HepG2 (cell line): ENCODE measurements at regions not wholly inside any gene's neighbourhood (a gene's known extent, or its start where the extent isn't known, plus 50 kb on each side); places are given as distances from the start of the nearest gene placed in this dataset.

Experiments used
- ATAC-seq: fragments of 200-7000 bp; cut with Tn5 transposase; 3 replicates; pipeline ENCODE4 v1.9.1; 2020; ENCODE audit warnings: mild to moderate bottlenecking, moderate library complexity
- BruUV-seq: library from RNA; stranded (reverse); fragments of 400-500 nt; replicated peaks from 2 replicates; lab custom pipeline; 2021; lab: Mats Ljungman, UMichigan
- CTCF ChIA-PET: fragments of 300-600 bp; formaldehyde crosslinking; extraction: SDS; loops from one replicate; lab custom pipeline; 2021; ENCODE audit warnings: low total read pairs, inconsistent platforms, low intra/inter-chr PET ratio; lab: Yijun Ruan, JAX
- POLR2A ChIA-PET: fragments of 350-600 bp; sonication (Branson Sonifier 250); formaldehyde crosslinking; loops from one replicate; lab custom pipeline; 2020; ENCODE audit warnings: antibody characterized with exemption, inconsistent platforms; lab: Yijun Ruan, JAX
- DNase-seq: peaks from one replicate; pipeline ENCODE4 v3.0.0-alpha.2; 2015; ENCODE audit warnings: low spot score
- FAIRE-seq: peaks from 3 replicates; lab custom pipeline; 2011; peaks lifted over from hg19 to GRCh38; lab: Jason Lieb, UNC
- H2AFZ ChIP-seq: one replicate; pipeline ENCODE4 v1.6.1; 2011; ENCODE audit warnings: low read length, inconsistent platforms
- H3K27ac ChIP-seq: fragments of 300-600 bp; 3 replicates; pipeline ENCODE4 v1.8.0; 2011; ENCODE audit warnings: mixed run types, mild to moderate bottlenecking, mixed read lengths, low read length, inconsistent platforms; ENCODE audit not compliant: insufficient read depth; ENCODE audit errors: extremely low read length
- H3K27me3 ChIP-seq, 2 experiments: fragments of 200-600 bp in 1 of 2; 2 replicates in 1 of 2; 3 replicates in 1 of 2; pipeline versions ENCODE4 v1.6.0 to v1.8.0; 2011; ENCODE audit warnings: low read length in 2 of 2, mild to moderate bottlenecking in 2 of 2, moderate library complexity in 2 of 2, inconsistent platforms in 1 of 2; ENCODE audit not compliant: insufficient read depth in 2 of 2, control insufficient read depth in 1 of 2
- H3K36me3 ChIP-seq, 2 experiments: fragments of 200-600 bp in 1 of 2; replicated peaks in 1 of 2; 2 replicates in 1 of 2; 3 replicates in 1 of 2; pipeline versions ENCODE4 v1.5.1 to v1.8.0; 2011; ENCODE audit warnings: low read length in 2 of 2, inconsistent platforms in 1 of 2; ENCODE audit not compliant: insufficient read depth in 2 of 2, control insufficient read depth in 1 of 2
- H3K4me1 ChIP-seq: 2 replicates; pipeline ENCODE4 v1.5.1; 2012; ENCODE audit warnings: low read length, inconsistent platforms; ENCODE audit not compliant: insufficient read depth
- H3K4me2 ChIP-seq: 2 replicates; pipeline ENCODE4 v1.6.0; 2011; ENCODE audit warnings: low read depth, low read length, inconsistent platforms
- H3K4me3 ChIP-seq, 3 experiments: fragments of 200-600 bp in 1 of 3; sonication (generic), shearing (Covaris generic) in 1 of 3; replicated peaks in 1 of 3; 2 replicates each; pipeline ENCODE4 v1.5.1; 2011 to 2016; ENCODE audit warnings: low read length in 3 of 3, inconsistent platforms in 2 of 3, low read depth in 2 of 3, mild to moderate bottlenecking in 2 of 3, control low read depth in 1 of 3, mixed read lengths in 1 of 3; ENCODE audit not compliant: insufficient read depth in 1 of 3
- H3K79me2 ChIP-seq: one replicate; pipeline ENCODE4 v1.6.1; 2011; ENCODE audit warnings: low read length, inconsistent platforms; ENCODE audit not compliant: insufficient read depth
- H3K9ac ChIP-seq: 2 replicates; pipeline ENCODE4 v1.6.0; 2011; ENCODE audit warnings: mild to moderate bottlenecking, low read depth, low read length, inconsistent platforms; ENCODE audit not compliant: insufficient read depth
- H3K9me3 ChIP-seq: 2 replicates; pipeline ENCODE4 v1.5.1; 2012; ENCODE audit warnings: mild to moderate bottlenecking, low read length
- H4K20me1 ChIP-seq: 2 replicates; pipeline ENCODE4 v1.6.0; 2011; ENCODE audit warnings: inconsistent platforms, mild to moderate bottlenecking, low read length, moderate library complexity; ENCODE audit not compliant: insufficient read depth
- RERE ChIP-seq: IDR thresholded peaks from 2 replicates; pipeline ENCODE4 v1.6.1; 2016; ENCODE audit warnings: low read depth, missing genetic modification reagents, missing compliant biosample characterization
- ZBTB4 ChIP-seq: sonication (generic); formaldehyde crosslinking; IDR thresholded peaks from 2 replicates; pipeline ENCODE4 v1.4.0; 2020; ENCODE audit warnings: missing genetic modification reagents, mild to moderate bottlenecking, borderline replicate concordance
- ZNF20 ChIP-seq: sonication (generic); formaldehyde crosslinking; IDR thresholded peaks from 2 replicates; pipeline ENCODE4 v1.4.0; 2020; ENCODE audit warnings: mild to moderate bottlenecking, moderate library complexity, missing genetic modification reagents
- ZNF724P ChIP-seq: sonication (generic); formaldehyde crosslinking; IDR thresholded peaks from 2 replicates; pipeline ENCODE4 v1.8.0; 2022; ENCODE audit warnings: missing genetic modification reagents, borderline replicate concordance
- WGBS: methylation state at CpG from one replicate; pipeline ENCODE4 v1.1.6; 2017; ENCODE audit warnings: low lambda C conversion rate; 5-methylcytosine and 5-hydroxymethylcytosine counted together
- in situ Hi-C: cut with HindIII; loops from 2 replicates; pipeline ENCODE4 v1.10.0; 2017; ENCODE audit warnings: low pct_unique_long_range_greater_than_20kb; ENCODE audit not compliant: extremely low pct_ligation_motif_present
- intact Hi-C: fragments of 100-400 bp; cut with micrococcal nuclease; formaldehyde crosslinking; loops from one replicate; pipeline ENCODE4 v1.10.0; 2022; ENCODE audit not compliant: unreplicated experiment
- TF ChIP-seq, protein P1 (sequence below), 2 experiments: sonication (generic) in 1 of 2; formaldehyde crosslinking in 1 of 2; IDR thresholded peaks; 2 replicates each; pipeline versions ENCODE4 v1.5.1 to v1.6.1; 2011 to 2020; ENCODE audit warnings: borderline replicate concordance in 1 of 2, low read depth in 1 of 2, low read length in 1 of 2, mild to moderate bottlenecking in 1 of 2, missing genetic modification reagents in 1 of 2, moderate library complexity in 1 of 2

DNA sequence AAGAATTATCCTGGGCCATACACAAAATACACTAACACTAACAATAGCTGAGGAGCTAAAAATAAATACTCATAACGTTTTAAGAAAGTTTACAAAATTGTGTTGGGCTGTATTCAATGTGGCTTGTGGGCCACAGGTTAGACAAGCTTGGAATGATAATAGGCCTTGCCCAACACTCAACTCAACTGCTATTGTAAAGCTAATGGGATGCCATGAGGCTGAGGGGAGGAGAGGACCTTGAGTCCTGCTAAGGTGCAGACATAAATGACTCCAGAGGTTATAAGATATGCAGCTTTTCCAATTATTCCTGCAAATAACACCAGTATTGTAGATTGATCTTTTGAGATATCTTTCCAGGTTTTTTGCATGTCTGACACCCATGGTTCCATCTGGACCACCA, 97.0 kb downstream of the FCRL5 start:
- no peak overlapping the region for H2AFZ ChIP-seq
- no peak overlapping the region for H3K9ac ChIP-seq
- no peak overlapping the region for H3K27ac ChIP-seq
- intact Hi-C loops (no loop called here), in situ Hi-C loops (no loop called here)
- WGBS = 0% methylated on average over 1 of the region's 1 CpG
- no TSS peak for BruUV-seq
- TF ChIP-seq RERE (CRISPR knock-in tag) (no peak), ZNF724P (CRISPR knock-in tag) (no peak), ZNF20 (CRISPR knock-in tag) (no peak), ZBTB4 (no peak)
- TF ChIP-seq, protein P1, sequence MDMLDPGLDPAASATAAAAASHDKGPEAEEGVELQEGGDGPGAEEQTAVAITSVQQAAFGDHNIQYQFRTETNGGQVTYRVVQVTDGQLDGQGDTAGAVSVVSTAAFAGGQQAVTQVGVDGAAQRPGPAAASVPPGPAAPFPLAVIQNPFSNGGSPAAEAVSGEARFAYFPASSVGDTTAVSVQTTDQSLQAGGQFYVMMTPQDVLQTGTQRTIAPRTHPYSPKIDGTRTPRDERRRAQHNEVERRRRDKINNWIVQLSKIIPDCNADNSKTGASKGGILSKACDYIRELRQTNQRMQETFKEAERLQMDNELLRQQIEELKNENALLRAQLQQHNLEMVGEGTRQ (IDR thresholded peaks at IDR 0.05; ENCODE audit: low read depth, low read length) = no peak
- TF ChIP-seq, protein P1 (CRISPR knock-in tag; IDR thresholded peaks at IDR 0.05; ENCODE audit: borderline replicate concordance) = no peak
- H3K9me3 ChIP-seq = no peaks in the 10 kb centered on the region
- H3K4me1 ChIP-seq = no peaks in the 10 kb centered on the region
- ChIA-PET POLR2A (no interaction called here), CTCF (no interaction called here)
- no peak overlapping the region for H3K4me2 ChIP-seq
- no peaks in the 10 kb centered on the region for H4K20me1 ChIP-seq
- H3K36me3 ChIP-seq = no peaks in the 10 kb centered on the region
- H3K79me2 ChIP-seq = no peaks in the 10 kb centered on the region
- no peak for DNase-seq
- no peak for ATAC-seq
- H3K27me3 ChIP-seq = no peaks in the 10 kb centered on the region
- no peak for FAIRE-seq
- no peak overlapping the region for H3K4me3 ChIP-seq
